ENCODE measurements at regions not wholly inside any gene's neighbourhood (a gene's known extent, or its start where the extent isn't known, plus 50 kb on each side); places are given as distances from the start of the nearest gene placed in this dataset.

- no peak overlapping the region for H3K4me3 ChIP-seq (ENCODE audit: low read depth, poor library complexity, severe bottlenecking)
- intact Hi-C loops (cut with DNase I; ENCODE audit: low total_unique reads) = no loop called here
- no peak for DNase-seq (ENCODE audit: low spot score in 2 of 2)
- no peak for TF ChIP-seq POLR2A (IDR thresholded peaks at IDR 0.05)
- TF ChIP-seq, protein P1, sequence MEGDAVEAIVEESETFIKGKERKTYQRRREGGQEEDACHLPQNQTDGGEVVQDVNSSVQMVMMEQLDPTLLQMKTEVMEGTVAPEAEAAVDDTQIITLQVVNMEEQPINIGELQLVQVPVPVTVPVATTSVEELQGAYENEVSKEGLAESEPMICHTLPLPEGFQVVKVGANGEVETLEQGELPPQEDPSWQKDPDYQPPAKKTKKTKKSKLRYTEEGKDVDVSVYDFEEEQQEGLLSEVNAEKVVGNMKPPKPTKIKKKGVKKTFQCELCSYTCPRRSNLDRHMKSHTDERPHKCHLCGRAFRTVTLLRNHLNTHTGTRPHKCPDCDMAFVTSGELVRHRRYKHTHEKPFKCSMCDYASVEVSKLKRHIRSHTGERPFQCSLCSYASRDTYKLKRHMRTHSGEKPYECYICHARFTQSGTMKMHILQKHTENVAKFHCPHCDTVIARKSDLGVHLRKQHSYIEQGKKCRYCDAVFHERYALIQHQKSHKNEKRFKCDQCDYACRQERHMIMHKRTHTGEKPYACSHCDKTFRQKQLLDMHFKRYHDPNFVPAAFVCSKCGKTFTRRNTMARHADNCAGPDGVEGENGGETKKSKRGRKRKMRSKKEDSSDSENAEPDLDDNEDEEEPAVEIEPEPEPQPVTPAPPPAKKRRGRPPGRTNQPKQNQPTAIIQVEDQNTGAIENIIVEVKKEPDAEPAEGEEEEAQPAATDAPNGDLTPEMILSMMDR (IDR thresholded peaks at IDR 0.05) = no peak
- 72 to 88% methylated on average over 6 of the region's 6 CpGs for WGBS, 2 donors
Measured at GRCh38 chr6:148261470-148261869, 81.2 kb upstream of the SASH1 start.

- TF ChIP-seq, protein P1 (IDR thresholded peaks at IDR 0.05) = no peak
- no peak for TF ChIP-seq POLR2A (IDR thresholded peaks at IDR 0.05)
- DNase-seq (ENCODE audit: low spot score in 2 of 2) = peak in 1 of 2 donors; percentile 48
- intact Hi-C loops (cut with DNase I; ENCODE audit: low total_unique reads) = no loop called here
- WGBS, 2 donors = 34 to 60% methylated on average over 3 of the region's 3 CpGs
- no peak overlapping the region for H3K4me3 ChIP-seq (ENCODE audit: low read depth, poor library complexity, severe bottlenecking)
Measured at GRCh38 chr6:148263010-148263409, 79.6 kb upstream of the SASH1 start.

DNA sequence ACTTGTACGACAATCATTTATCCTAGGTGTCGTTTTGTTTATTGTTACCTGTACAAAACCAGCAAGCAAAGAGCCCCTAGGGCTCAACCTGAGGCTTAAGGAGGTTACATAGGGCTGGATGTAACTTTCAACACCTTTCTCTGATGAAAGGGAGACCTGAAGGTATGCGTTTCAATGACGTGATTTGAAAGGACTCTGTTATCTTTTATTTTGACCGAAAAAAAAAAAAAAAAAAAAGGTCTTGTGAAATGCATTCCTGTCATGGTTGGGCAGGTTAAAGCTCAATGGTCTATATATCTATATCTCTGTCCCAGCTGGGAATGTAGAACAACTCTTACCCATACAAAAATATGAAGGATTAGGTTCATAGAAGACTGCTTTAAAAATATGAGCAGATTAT is 78.7 kb upstream of the SASH1 start:
- WGBS, 2 donors = 42 to 57% methylated on average over 5 of the region's 5 CpGs
- no peak for TF ChIP-seq POLR2A (IDR thresholded peaks at IDR 0.05)
- TF ChIP-seq, protein P1 (IDR thresholded peaks at IDR 0.05) = no peak
- DNase-seq (ENCODE audit: low spot score in 2 of 2) = no peak
- intact Hi-C loops (cut with DNase I; ENCODE audit: low total_unique reads) = no loop called here
- no peak overlapping the region for H3K4me3 ChIP-seq (ENCODE audit: low read depth, poor library complexity, severe bottlenecking)

GRCh38 chr6:148265054-148265453 is 77.6 kb upstream of the SASH1 start:
- intact Hi-C loops (cut with DNase I; ENCODE audit: low total_unique reads) = no loop called here
- 55 to 63% methylated on average over 2 of the region's 2 CpGs for WGBS, 2 donors
- no peak overlapping the region for H3K4me3 ChIP-seq (ENCODE audit: low read depth, poor library complexity, severe bottlenecking)
- no peak for DNase-seq (ENCODE audit: low spot score in 2 of 2)
- no peak for TF ChIP-seq POLR2A (IDR thresholded peaks at IDR 0.05)
- TF ChIP-seq, protein P1 (IDR thresholded peaks at IDR 0.05) = no peak

- DNase-seq (ENCODE audit: low spot score in 2 of 2) = no peak
- WGBS, 2 donors = 84 to 89% methylated on average over 3 of the region's 3 CpGs
- intact Hi-C loops (cut with DNase I; ENCODE audit: low total_unique reads) = no loop called here
- TF ChIP-seq POLR2A (IDR thresholded peaks at IDR 0.05) = no peak
- TF ChIP-seq, protein P1 (IDR thresholded peaks at IDR 0.05) = no peak
- H3K4me3 ChIP-seq (ENCODE audit: low read depth, poor library complexity, severe bottlenecking) = no peak overlapping the region
Measured at GRCh38 chr6:148269386-148269785, 73.3 kb upstream of the SASH1 start.

DNA sequence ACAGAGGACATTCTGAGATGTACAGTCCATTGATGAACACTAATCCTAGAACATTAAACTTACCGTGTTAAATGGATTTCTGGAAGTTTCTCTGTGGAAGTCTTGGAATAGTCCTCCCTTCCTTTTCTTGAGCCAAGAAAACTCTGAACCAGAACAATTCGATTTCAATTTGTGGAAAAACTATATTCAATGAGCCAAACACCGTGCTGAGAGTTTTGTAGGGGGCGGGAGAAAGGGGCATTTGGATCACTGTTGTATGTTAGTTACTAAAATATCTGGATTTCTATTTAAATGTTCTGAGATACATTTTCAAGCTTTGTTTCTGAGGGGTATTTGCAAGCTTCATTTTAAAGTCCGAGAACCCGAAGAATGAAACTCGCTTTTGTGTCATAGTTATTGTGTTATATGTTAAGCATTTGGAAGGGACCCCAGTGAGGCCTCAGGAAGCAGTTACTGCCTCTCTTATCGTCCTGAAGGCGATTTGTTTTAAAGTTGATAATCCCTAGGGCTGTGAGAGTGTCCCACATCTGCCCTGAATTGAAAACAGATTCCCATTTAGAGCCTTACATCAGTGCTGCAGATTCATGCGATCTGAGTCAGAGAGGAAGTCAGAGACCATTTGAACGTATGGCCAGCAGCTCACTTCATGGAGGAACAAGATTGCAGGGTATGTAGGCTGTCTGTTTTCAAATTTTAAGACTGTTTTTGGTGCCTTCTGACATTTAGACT is 70.8 kb upstream of the SASH1 start:
- intact Hi-C loops (cut with DNase I; ENCODE audit: low total_unique reads) = no loop called here
- 52 to 60% methylated on average over 11 of the region's 11 CpGs for WGBS, 2 donors
- DNase-seq (ENCODE audit: low spot score in 2 of 2) = no peak
- H3K4me3 ChIP-seq (ENCODE audit: low read depth, poor library complexity, severe bottlenecking) = no peak overlapping the region
- no peak for TF ChIP-seq POLR2A (IDR thresholded peaks at IDR 0.05)
- TF ChIP-seq, protein P1 (IDR thresholded peaks at IDR 0.05) = no peak
